ENCODE measurements at regions not wholly inside any gene's neighbourhood (a gene's known extent, or its start where the extent isn't known, plus 50 kb on each side); places are given as distances from the start of the nearest gene placed in this dataset.

- DNase-seq (ENCODE audit: low read depth, low spot score): no peak
Observed at GRCh38 chr2:205902041-205902899, 183.7 kb downstream of the INO80D start.

DNA sequence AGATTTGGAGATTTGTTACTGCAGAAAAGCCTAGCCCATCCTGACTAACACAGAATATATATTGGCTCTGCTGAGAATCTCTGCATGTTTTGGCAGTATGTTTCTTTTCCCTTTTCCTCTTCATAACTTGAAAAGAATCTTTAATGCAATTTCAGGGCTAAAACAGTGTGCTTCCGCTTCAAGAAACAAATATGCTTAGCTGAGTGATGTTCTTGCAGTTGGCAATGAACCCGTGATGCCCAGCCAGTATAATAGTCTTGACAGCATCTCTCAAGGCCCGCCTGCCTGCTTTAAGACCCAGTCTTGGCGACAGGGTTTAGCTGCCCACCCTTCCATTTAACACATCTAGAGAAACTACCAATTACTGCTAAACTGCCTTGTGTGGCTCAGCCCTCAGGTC is 184.5 kb downstream of the INO80D start:
- no peak for DNase-seq (ENCODE audit: low read depth, low spot score)

- DNase-seq (ENCODE audit: low read depth, low spot score): no peak
Observed at GRCh38 chr2:205898744-205899143, 187.2 kb downstream of the INO80D start.

DNA sequence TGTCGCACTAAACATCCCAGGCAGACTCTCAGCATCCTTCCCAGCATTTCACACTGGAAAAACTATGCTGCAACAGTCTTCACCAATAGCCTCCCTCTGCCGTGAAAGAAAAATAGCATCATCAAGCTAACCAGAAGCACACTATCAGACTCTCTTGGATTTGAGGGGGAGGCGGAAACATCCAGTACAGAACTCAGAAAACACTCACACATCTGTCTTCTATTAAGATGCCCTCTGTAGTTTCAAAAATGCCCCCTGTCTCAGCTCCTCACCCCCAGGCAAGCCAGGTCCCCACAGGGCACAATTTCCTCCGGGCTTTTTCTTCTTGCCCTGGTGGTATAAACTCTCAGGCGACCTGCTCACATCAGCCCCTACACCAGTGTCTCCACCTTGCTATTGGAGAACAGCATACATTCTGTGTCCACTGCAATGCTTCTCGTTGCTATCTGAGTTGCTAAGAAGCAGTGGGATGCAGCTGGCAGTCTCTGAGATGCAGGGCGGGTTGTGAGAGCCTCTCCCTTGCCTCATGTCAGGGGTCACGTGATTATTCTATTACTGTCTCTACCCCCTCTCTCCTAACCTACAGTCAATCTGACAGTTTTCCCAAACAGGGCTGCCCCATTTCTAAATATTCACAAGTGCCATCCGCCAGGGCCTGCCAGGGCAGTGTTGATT is 189.9 kb downstream of the INO80D start:
- DNase-seq (ENCODE audit: low read depth, low spot score): no peak

GRCh38 chr2:205892665-205893259 is 193.2 kb downstream of the INO80D start:
- no peak for DNase-seq (ENCODE audit: low read depth, low spot score)

DNA sequence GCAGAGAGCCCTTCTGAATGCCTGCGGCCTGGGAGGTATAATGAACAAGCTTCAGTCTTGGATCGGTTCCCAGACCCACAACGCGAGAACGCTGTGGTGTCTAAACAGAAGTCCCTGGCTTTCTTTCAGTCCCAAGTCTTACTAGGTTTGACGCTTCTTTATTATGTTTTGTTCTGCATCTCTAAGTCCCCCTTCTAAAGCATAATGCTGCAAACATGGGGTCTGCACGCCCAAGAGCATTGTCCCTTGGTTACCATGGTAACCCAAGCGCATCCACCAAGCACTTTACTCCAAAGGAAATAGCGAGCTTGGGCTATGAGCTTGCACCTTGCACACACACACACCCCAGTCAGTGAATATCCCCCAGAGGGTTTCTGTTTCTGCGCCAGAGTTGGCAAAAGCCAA is 193.7 kb downstream of the INO80D start:
- peak; percentile 93 for DNase-seq (ENCODE audit: low read depth, low spot score)

GRCh38 chr2:205889114-205889513 is 196.9 kb downstream of the INO80D start:
- DNase-seq (ENCODE audit: low read depth, low spot score): peak; percentile 57

DNA sequence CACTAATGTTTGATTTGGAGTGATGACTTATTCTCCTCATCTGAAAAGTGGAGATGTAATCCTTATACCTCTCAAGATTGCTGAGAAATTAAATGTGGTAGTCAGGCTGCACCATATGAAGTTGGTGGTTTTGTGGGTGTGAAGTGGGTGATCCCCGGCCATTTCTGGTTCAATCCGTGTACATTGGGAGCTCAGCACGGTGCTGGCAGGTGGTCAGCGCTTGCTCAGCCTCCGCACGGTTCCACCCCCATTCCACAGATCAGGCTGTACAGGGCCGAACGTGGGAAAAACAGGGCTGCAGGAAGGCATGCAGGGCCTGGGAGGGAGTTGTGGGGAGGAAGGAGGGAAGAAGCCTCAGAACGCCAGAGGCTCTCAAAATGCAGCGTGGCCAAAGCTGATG is 198.3 kb downstream of the INO80D start:
- DNase-seq (ENCODE audit: low read depth, low spot score): no peak

- peak; percentile 91 for DNase-seq (ENCODE audit: low read depth, low spot score)
Observed at GRCh38 chr2:205885492-205886099, 200.4 kb downstream of the INO80D start.

DNA sequence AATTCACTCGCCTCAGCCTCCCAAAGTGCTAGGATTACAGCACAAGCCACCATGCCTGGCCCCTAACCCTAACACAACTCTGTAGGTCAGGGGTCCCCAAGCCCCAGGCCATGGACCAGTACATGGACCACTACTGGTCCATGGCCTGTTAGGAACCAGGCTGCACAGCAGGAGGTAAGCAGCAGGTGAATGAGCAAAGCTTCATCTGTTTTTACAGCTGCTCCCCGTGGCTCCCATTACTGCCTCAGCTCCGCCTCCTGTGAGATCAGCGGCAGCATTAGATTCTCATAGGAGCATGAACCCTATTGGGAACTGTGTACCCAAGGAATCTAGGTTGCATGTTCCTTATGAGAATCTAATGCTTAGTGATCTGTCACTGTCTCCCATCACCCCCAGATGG is 201.7 kb downstream of the NRP2 start:
- DNase-seq (ENCODE audit: low read depth, low spot score): no peak

GRCh38 chr2:205882806-205883425 is 200.6 kb downstream of the NRP2 start:
- no peak for DNase-seq (ENCODE audit: low read depth, low spot score)

- no peak for DNase-seq (ENCODE audit: low read depth, low spot score)
Observed at GRCh38 chr2:205880048-205880447, 197.7 kb downstream of the NRP2 start.

DNA sequence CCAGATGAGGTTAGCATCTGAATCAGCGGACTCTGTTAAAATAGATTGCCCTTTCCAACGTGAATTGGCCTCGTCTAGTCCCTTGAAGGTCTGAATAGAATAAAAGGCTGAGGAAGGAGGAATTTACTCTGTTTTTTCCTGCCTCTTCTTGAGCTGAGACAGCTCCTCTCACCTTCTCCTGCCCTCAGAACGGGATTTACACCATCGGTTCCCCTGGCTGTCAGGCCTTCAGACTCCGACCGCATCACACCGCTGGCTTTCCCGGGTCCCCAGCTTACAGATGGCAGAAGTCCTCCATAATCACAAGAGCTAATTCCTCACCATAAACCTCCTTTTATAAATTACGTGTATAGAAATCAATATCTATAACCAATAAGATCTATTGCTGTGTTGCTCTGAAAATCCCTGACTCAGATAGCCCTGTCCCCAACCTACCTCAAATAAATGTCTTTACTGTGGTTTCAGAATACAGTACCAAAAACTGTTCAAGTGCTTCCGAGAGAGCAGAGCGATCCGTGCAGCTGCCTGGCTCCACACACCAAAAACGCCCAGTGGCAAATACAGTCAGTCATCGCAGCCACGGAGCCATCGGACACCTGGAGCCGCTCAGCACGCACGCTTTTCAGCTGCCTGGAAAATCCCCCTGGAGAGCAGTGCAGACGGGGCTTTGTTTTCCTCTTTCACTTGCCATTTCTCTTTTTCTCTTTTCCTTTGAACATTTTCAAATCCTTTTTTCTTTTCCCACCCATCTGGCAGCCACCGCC is 196.9 kb downstream of the NRP2 start:
- DNase-seq (ENCODE audit: low read depth, low spot score): no peak

DNA sequence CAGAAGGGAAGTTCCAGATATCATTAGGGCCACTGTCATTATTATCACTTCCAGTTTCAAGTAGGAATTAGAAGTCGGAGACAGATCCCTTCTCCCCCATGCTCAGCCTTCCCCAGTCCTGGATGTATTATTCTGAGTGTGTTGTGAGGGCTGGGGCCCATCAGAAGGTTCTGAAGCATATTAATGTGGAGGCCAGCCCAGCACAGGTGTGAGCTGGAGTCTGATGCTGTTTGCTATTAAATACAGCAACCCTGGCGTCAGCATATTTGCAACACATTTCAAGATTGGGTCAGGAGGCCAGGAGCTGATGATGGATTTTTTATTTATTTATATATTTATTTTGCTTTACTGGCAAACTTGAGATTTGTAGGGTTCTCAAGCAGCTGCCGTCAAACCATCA is 195.2 kb downstream of the NRP2 start:
- no peak for DNase-seq (ENCODE audit: low read depth, low spot score)

GRCh38 chr2:205876127-205876526 is 193.8 kb downstream of the NRP2 start:
- DNase-seq (ENCODE audit: low read depth, low spot score): no peak

DNA sequence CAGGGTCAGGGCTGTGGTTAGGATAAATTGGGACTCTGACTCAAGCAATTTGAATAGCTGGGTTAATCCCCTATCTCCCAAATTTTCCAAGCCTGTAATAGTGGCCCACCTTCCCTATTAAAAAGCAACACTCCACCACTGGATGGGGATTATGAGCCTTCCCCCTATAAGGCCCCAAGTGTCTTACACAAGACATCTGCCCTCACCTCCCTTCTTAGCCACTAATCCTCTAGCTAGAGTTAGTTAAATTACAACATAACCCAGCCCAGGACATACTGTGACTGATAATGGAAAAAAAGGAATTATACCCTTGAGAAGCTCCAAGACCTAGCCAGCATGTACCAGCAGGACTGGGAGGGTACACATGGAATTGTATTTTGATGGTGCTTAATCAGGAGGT is 190.4 kb downstream of the NRP2 start:
- no peak for DNase-seq (ENCODE audit: low read depth, low spot score)

- DNase-seq (ENCODE audit: low read depth, low spot score): no peak
Observed at GRCh38 chr2:205869439-205869838, 187.1 kb downstream of the NRP2 start.

GRCh38 chr2:205868773-205869333 is 186.6 kb downstream of the NRP2 start:
- peak; percentile 87 for DNase-seq (ENCODE audit: low read depth, low spot score)

DNA sequence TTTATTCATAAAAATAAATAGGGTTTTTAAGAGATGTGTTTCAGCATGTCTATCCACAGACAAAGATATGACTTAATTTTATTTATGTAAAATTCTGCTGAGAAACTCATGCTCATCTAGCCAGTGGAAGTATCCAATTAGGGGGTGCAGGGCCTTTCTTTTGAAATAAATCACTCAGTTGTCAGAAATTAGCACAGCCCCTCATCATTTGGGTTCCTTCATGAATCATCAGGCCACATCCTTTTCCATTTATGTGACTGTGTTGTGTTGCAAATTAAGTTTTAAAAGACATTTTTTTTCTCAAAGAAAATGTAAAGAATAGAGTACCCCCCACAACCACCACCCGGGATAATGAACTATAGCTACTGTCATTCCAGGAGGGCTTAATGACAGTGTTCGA is 185.8 kb downstream of the NRP2 start:
- no peak for DNase-seq (ENCODE audit: low read depth, low spot score)

GRCh38 chr2:205867371-205867770 is 185.1 kb downstream of the NRP2 start:
- DNase-seq (ENCODE audit: low read depth, low spot score): no peak
